COR-L47 (cell line): ENCODE measurements at regions not wholly inside any gene's neighbourhood (a gene's known extent, or its start where the extent isn't known, plus 50 kb on each side); places are given as distances from the start of the nearest gene placed in this dataset.
"Not testable (repeated sequence)": the region's sequence is repeated elsewhere in the genome, so short reads cannot be mapped to it uniquely, and the experiment has no call there.

Experiments
- DNase-seq: peaks from one replicate; lab custom pipeline; 2025; lab: John Stamatoyannopoulos, UW

- no peak for DNase-seq
These were observed 396.2 kb downstream of the UTRN start for GRCh38 chr6:144681334-144681733.

GRCh38 chr6:144683216-144684070, 398.3 kb downstream of the UTRN start:
- DNase-seq, result no peak

- no peak for DNase-seq
These were observed 403.6 kb downstream of the UTRN start for GRCh38 chr6:144688713-144689112.

GRCh38 chr6:144689503-144690040, 404.4 kb downstream of the UTRN start:
- no peak for DNase-seq

- DNase-seq, result no peak
These were observed 405.0 kb downstream of the UTRN start for GRCh38 chr6:144690133-144690532.

GRCh38 chr6:144690666-144691065, 405.5 kb downstream of the UTRN start:
- DNase-seq, result no peak

GRCh38 chr6:144692050-144692449, 406.9 kb downstream of the UTRN start:
- DNase-seq, result not testable (repeated sequence)

GRCh38 chr6:144695858-144696533, 410.9 kb downstream of the UTRN start:
- no peak for DNase-seq

GRCh38 chr6:144696610-144697368, 411.7 kb downstream of the UTRN start:
- DNase-seq, result no peak

- no peak for DNase-seq
These were observed 412.2 kb downstream of the UTRN start for GRCh38 chr6:144697369-144697760.

GRCh38 chr6:144697801-144698200, 412.7 kb downstream of the UTRN start:
- no peak for DNase-seq

- DNase-seq, result no peak
These were observed 417.6 kb downstream of the UTRN start for GRCh38 chr6:144702781-144703180.

- DNase-seq, result no peak
These were observed 425.1 kb downstream of the UTRN start for GRCh38 chr6:144710207-144710606.

- DNase-seq, result no peak
These were observed 426.5 kb downstream of the UTRN start for GRCh38 chr6:144711661-144712060.

GRCh38 chr6:144712541-144712940, 427.4 kb downstream of the UTRN start:
- no peak for DNase-seq

GRCh38 chr6:144714021-144714712, 429.0 kb downstream of the UTRN start:
- DNase-seq, result no peak

- DNase-seq, result no peak
These were observed 430.2 kb downstream of the UTRN start for GRCh38 chr6:144715344-144715743.

- DNase-seq, result no peak
These were observed 433.3 kb downstream of the UTRN start for GRCh38 chr6:144718431-144718830.

- DNase-seq, result no peak
These were observed 436.1 kb downstream of the UTRN start for GRCh38 chr6:144721232-144721631.

- DNase-seq, result no peak
These were observed 437.1 kb downstream of the UTRN start for GRCh38 chr6:144722154-144722737.

- no peak for DNase-seq
These were observed 437.8 kb downstream of the UTRN start for GRCh38 chr6:144722925-144723324.
